ENCODE measurements at regions not wholly inside any gene's neighbourhood (a gene's known extent, or its start where the extent isn't known, plus 50 kb on each side); places are given as distances from the start of the nearest gene placed in this dataset.

DNA sequence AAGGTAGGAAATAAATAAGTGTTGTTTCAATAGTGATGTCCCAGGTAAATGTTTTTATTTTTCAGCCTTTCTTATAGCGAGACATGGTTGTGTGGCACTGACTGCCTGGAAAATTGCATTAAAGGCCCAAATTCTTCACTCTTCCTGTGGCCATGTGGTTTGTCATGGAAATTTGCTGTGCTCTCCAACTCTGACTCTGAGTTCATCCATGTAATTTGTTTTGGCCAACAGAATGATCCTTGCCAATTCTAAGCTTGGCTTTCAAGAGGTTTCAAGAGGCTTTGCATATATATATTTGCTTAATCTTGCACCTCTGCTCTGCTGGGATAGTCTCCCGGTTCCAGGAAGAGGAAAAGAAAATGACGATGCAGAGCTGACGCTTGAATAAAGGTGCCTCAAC is 107.5 kb upstream of the ARHGEF26 start:
- DNase-seq (ENCODE audit: low spot score) = no peak
- Histone ChIP-seq H3K36me3 (replicated peaks; ENCODE audit: insufficient read depth, low read depth) (no peaks in the 10 kb centered on the region), H3K4me3 (no peak overlapping the region), H3K9me3 (ENCODE audit: low read depth) (no peaks in the 10 kb centered on the region), H4K20me1 (ENCODE audit: insufficient read depth, poor library complexity, severe bottlenecking) (no peaks in the 10 kb centered on the region), H2AFZ (no peak overlapping the region), H3K9me2 (replicated peaks; ENCODE audit: insufficient read depth) (no peaks in the 10 kb centered on the region), H3K27me3 (no peaks in the 10 kb centered on the region), H3K79me2 (no peaks in the 10 kb centered on the region), H3K4me1 (ENCODE audit: insufficient read depth) (no peaks in the 10 kb centered on the region), H3K27ac (no peak overlapping the region), H3K4me2 (no peak overlapping the region)
- 92% methylated on average over 4 of the region's 4 CpGs for WGBS (ENCODE audit: low lambda C conversion rate, missing lambda C conversion rate)
- TF ChIP-seq EZH2 (IDR thresholded peaks at IDR 0.05; ENCODE audit: borderline replicate concordance) (no peak), EZH2phosphoT487 (IDR thresholded peaks at IDR 0.05; ENCODE audit: low read depth, severe bottlenecking, unreplicated experiment) (no peak), CTCF (IDR thresholded peaks at IDR 0.05; ENCODE audit: poor library complexity) (no peak)

DNA sequence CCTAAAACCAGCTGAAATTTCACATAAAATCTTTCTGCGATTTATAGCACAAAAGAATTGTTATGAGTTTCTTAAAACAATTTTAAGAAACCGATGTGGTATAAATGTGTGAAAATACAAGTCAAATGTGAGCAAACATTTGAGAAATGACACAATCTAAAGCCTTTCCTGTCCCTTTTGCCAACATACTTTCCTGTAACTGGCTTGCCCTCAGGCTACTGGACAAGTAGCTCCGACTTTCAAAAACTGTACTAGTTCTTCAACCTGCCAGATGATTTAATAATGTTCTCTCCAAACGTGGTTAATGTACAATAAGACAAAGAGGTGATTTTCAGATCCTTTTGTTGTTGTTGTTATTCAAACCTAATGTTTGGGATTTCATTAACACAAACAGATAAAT is 105.9 kb upstream of the ARHGEF26 start:
- Histone ChIP-seq H3K27me3 (no peaks in the 10 kb centered on the region), H3K4me3 (no peak overlapping the region), H3K4me1 (ENCODE audit: insufficient read depth) (no peaks in the 10 kb centered on the region), H4K20me1 (ENCODE audit: insufficient read depth, poor library complexity, severe bottlenecking) (no peaks in the 10 kb centered on the region), H2AFZ (no peak overlapping the region), H3K4me2 (no peak overlapping the region), H3K36me3 (replicated peaks; ENCODE audit: insufficient read depth, low read depth) (no peaks in the 10 kb centered on the region), H3K79me2 (no peaks in the 10 kb centered on the region), H3K9me3 (ENCODE audit: low read depth) (no peaks in the 10 kb centered on the region), H3K27ac (no peak overlapping the region), H3K9me2 (replicated peaks; ENCODE audit: insufficient read depth) (no peaks in the 10 kb centered on the region)
- 79% methylated on average over 4 of the region's 4 CpGs for WGBS (ENCODE audit: low lambda C conversion rate, missing lambda C conversion rate)
- TF ChIP-seq EZH2phosphoT487 (IDR thresholded peaks at IDR 0.05; ENCODE audit: low read depth, severe bottlenecking, unreplicated experiment) = no peak
- TF ChIP-seq EZH2 (IDR thresholded peaks at IDR 0.05; ENCODE audit: borderline replicate concordance) = no peak
- TF ChIP-seq CTCF (IDR thresholded peaks at IDR 0.05; ENCODE audit: poor library complexity) = no peak
- DNase-seq (ENCODE audit: low spot score) = no peak

- Histone ChIP-seq H3K36me3 (replicated peaks; ENCODE audit: insufficient read depth, low read depth) (no peaks in the 10 kb centered on the region), H2AFZ (no peak overlapping the region), H3K4me2 (no peak overlapping the region), H3K79me2 (no peaks in the 10 kb centered on the region), H3K4me1 (ENCODE audit: insufficient read depth) (peaks cover 3% of the 10 kb centered on the region), H3K27ac (no peak overlapping the region), H3K9me2 (replicated peaks; ENCODE audit: insufficient read depth) (no peaks in the 10 kb centered on the region), H3K27me3 (no peaks in the 10 kb centered on the region), H3K9me3 (ENCODE audit: low read depth) (peaks cover 3% of the 10 kb centered on the region), H4K20me1 (ENCODE audit: insufficient read depth, poor library complexity, severe bottlenecking) (no peaks in the 10 kb centered on the region), H3K4me3 (no peak overlapping the region)
- WGBS (ENCODE audit: low lambda C conversion rate, missing lambda C conversion rate) = 19% methylated on average over 3 of the region's 3 CpGs
- TF ChIP-seq EZH2phosphoT487 (IDR thresholded peaks at IDR 0.05; ENCODE audit: low read depth, severe bottlenecking, unreplicated experiment) = no peak
- peak; percentile 54 for TF ChIP-seq CTCF (IDR thresholded peaks at IDR 0.05; ENCODE audit: poor library complexity)
- DNase-seq (ENCODE audit: low spot score) = peak; percentile 57
Observed at GRCh38 chr3:154018100-154018696, 103.0 kb upstream of the ARHGEF26 start.

GRCh38 chr3:154022606-154023005 is 98.6 kb upstream of the ARHGEF26 start:
- WGBS (ENCODE audit: low lambda C conversion rate, missing lambda C conversion rate) = 48% methylated on average over 1 of the region's 1 CpG
- Histone ChIP-seq H3K36me3 (replicated peaks; ENCODE audit: insufficient read depth, low read depth) (no peaks in the 10 kb centered on the region), H4K20me1 (ENCODE audit: insufficient read depth, poor library complexity, severe bottlenecking) (no peaks in the 10 kb centered on the region), H3K9me3 (ENCODE audit: low read depth) (peaks cover 3% of the 10 kb centered on the region), H3K4me3 (no peak overlapping the region), H3K27me3 (no peaks in the 10 kb centered on the region), H3K9me2 (replicated peaks; ENCODE audit: insufficient read depth) (no peaks in the 10 kb centered on the region), H3K79me2 (no peaks in the 10 kb centered on the region), H3K27ac (no peak overlapping the region), H2AFZ (no peak overlapping the region), H3K4me2 (no peak overlapping the region), H3K4me1 (ENCODE audit: insufficient read depth) (peaks cover 7% of the 10 kb centered on the region)
- DNase-seq (ENCODE audit: low spot score) = no peak
- no peak for TF ChIP-seq EZH2 (IDR thresholded peaks at IDR 0.05; ENCODE audit: borderline replicate concordance)
- TF ChIP-seq CTCF (IDR thresholded peaks at IDR 0.05; ENCODE audit: poor library complexity) = no peak
- TF ChIP-seq EZH2phosphoT487 (IDR thresholded peaks at IDR 0.05; ENCODE audit: low read depth, severe bottlenecking, unreplicated experiment) = no peak
